PFSK-1 (cell line): ENCODE measurements at regions not wholly inside any gene's neighbourhood (a gene's known extent, or its start where the extent isn't known, plus 50 kb on each side); places are given as distances from the start of the nearest gene placed in this dataset.

Experiments
- POLR2AphosphoS5 ChIP-seq: IDR thresholded peaks from 2 replicates; pipeline ENCODE4 v1.6.1; 2012; ENCODE audit warnings: low read depth, mild to moderate bottlenecking, control low read depth, low read length, moderate library complexity
- SIN3A ChIP-seq: IDR thresholded peaks from 2 replicates; pipeline ENCODE4 v1.6.1; 2012; ENCODE audit warnings: mild to moderate bottlenecking, low read length, moderate library complexity, borderline replicate concordance; ENCODE audit not compliant: insufficient read depth
- TAF1 ChIP-seq: IDR thresholded peaks from 2 replicates; pipeline ENCODE4 v1.6.1; 2012; ENCODE audit warnings: low read length, control low read depth, borderline replicate concordance; ENCODE audit not compliant: insufficient read depth
- TF ChIP-seq, protein P1 (sequence below), 2 experiments: IDR thresholded peaks; 2 replicates each; pipeline versions ENCODE4 v1.6.1 to v1.8.0; 2011 to 2012; ENCODE audit warnings: low read depth in 2 of 2, low read length in 2 of 2, control low read depth in 1 of 2, inconsistent platforms in 1 of 2, mild to moderate bottlenecking in 1 of 2, moderate library complexity in 1 of 2; ENCODE audit not compliant: insufficient read depth in 1 of 2

GRCh38 chr9:115192280-115192679 lies 74.3 kb upstream of the TNC start:
- TF ChIP-seq POLR2AphosphoS5, result no peak
- TF ChIP-seq SIN3A, result no peak
- TF ChIP-seq TAF1, result no peak
- TF ChIP-seq, protein P1, sequence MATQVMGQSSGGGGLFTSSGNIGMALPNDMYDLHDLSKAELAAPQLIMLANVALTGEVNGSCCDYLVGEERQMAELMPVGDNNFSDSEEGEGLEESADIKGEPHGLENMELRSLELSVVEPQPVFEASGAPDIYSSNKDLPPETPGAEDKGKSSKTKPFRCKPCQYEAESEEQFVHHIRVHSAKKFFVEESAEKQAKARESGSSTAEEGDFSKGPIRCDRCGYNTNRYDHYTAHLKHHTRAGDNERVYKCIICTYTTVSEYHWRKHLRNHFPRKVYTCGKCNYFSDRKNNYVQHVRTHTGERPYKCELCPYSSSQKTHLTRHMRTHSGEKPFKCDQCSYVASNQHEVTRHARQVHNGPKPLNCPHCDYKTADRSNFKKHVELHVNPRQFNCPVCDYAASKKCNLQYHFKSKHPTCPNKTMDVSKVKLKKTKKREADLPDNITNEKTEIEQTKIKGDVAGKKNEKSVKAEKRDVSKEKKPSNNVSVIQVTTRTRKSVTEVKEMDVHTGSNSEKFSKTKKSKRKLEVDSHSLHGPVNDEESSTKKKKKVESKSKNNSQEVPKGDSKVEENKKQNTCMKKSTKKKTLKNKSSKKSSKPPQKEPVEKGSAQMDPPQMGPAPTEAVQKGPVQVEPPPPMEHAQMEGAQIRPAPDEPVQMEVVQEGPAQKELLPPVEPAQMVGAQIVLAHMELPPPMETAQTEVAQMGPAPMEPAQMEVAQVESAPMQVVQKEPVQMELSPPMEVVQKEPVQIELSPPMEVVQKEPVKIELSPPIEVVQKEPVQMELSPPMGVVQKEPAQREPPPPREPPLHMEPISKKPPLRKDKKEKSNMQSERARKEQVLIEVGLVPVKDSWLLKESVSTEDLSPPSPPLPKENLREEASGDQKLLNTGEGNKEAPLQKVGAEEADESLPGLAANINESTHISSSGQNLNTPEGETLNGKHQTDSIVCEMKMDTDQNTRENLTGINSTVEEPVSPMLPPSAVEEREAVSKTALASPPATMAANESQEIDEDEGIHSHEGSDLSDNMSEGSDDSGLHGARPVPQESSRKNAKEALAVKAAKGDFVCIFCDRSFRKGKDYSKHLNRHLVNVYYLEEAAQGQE (IDR thresholded peaks at IDR 0.05; ENCODE audit: insufficient read depth in 1 of 2, low read depth in 2 of 2, low read length in 2 of 2), result no peak
